ENCODE measurements at regions not wholly inside any gene's neighbourhood (a gene's known extent, or its start where the extent isn't known, plus 50 kb on each side); places are given as distances from the start of the nearest gene placed in this dataset.

DNA sequence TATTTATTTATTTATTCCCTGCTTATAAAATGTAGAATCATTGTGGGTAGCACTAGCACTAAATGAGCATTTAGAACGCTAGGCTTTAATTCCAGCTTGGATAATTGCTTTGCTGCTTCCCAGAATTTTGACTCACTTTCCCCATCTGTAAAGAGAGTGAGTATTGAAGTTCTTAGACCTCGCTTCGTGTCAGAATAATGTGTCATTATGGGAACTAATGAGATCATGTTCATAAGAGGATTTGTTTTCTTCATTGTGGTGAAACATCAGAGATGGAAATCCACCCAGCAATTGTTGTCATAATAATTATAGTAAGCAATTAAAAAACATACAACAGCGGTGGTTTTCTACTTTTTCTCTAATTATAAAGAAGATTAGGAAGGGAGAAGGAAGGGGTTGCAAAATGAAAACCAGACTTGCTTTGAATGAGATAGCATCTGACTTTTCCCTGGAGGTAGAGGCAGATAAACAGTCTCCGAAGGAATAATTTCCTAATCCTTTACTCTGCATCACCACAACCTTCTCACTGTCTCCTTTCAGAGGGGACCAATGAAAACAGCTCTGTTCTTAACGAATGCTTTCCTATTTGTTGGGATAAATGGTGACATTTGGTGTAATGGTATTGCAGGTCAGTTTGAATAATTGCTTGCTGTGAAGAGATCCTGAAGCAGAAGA lies 86.8 kb upstream of the ARHGAP5 start:
- no peaks in the 10 kb centered on the region for H3K27me3 ChIP-seq
- H3K4me1 ChIP-seq, result peaks cover 0 to 50% (median 38%) of the 10 kb centered on the region in 4 donors
- intact Hi-C loops (cut with DNase I), result loop anchor here (5.0 kb wide), 5 partner anchors 87 to 572 kb away; partner anchors contain the start of genes ARHGAP5 and NUBPL
- peak overlapping the region; percentile 4 to 73 (median 48) for H3K27ac ChIP-seq
- H3K4me3 ChIP-seq, result no peak overlapping the region
- WGBS, 2 donors, result 75 to 78% methylated on average over 6 of the region's 6 CpGs
- no peaks in the 10 kb centered on the region for H3K9me3 ChIP-seq
- TF ChIP-seq, protein P1, sequence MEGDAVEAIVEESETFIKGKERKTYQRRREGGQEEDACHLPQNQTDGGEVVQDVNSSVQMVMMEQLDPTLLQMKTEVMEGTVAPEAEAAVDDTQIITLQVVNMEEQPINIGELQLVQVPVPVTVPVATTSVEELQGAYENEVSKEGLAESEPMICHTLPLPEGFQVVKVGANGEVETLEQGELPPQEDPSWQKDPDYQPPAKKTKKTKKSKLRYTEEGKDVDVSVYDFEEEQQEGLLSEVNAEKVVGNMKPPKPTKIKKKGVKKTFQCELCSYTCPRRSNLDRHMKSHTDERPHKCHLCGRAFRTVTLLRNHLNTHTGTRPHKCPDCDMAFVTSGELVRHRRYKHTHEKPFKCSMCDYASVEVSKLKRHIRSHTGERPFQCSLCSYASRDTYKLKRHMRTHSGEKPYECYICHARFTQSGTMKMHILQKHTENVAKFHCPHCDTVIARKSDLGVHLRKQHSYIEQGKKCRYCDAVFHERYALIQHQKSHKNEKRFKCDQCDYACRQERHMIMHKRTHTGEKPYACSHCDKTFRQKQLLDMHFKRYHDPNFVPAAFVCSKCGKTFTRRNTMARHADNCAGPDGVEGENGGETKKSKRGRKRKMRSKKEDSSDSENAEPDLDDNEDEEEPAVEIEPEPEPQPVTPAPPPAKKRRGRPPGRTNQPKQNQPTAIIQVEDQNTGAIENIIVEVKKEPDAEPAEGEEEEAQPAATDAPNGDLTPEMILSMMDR (IDR thresholded peaks at IDR 0.05), result no peak
- no peak for TF ChIP-seq POLR2A (IDR thresholded peaks at IDR 0.05)
- TF ChIP-seq POLR2AphosphoS5 (IDR thresholded peaks at IDR 0.05), result no peak
- no peak for TF ChIP-seq EP300 (IDR thresholded peaks at IDR 0.05)
- no peaks in the 10 kb centered on the region for H3K36me3 ChIP-seq
- no peak for DNase-seq

DNA sequence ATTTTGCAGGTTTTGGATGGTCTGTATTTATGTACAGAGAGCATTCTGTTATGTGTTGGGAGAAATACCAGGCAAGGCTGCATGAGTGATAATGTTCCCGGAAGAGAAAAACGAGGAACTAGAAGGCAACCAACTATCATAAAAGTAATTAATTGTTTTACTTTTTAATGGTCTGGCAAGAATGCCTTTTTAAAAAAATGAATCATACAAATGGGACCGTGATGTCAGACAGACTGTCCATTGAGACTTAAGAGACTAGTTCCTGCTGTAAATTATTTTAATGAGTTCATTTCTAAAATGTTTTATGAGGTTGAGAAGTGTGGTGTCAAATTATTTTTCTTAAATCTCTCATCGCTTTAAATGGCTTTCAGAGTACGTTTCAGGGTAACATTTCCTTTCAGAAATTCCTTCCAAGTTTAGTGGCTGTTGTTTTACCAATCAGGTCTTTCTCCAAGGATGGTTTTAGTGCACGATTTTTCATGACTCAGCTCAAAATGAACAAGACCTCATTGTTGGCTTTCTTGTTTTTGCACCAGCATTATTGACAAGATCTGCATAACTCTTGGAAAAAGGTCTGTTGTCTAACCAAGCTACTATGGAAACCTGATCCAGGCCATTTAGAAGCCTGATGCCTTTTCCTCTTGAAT lies 86.1 kb upstream of the ARHGAP5 start:
- H3K36me3 ChIP-seq, result no peaks in the 10 kb centered on the region
- TF ChIP-seq POLR2AphosphoS5 (IDR thresholded peaks at IDR 0.05) (peak; percentile 62 to 94 (median 88)), POLR2A (IDR thresholded peaks at IDR 0.05) (no peak), EP300 (IDR thresholded peaks at IDR 0.05) (peak in 3 of 4 donors; percentile 68 to 89 (median 76))
- H3K27ac ChIP-seq, result peak overlapping the region; percentile 4 to 73 (median 48)
- H3K4me3 ChIP-seq, result no peak overlapping the region
- DNase-seq, result no peak
- H3K9me3 ChIP-seq, result no peaks in the 10 kb centered on the region
- 46 to 63% methylated on average over 6 of the region's 6 CpGs for WGBS, 2 donors
- H3K27me3 ChIP-seq, result no peaks in the 10 kb centered on the region
- intact Hi-C loops (cut with DNase I), result loop anchor here (5.0 kb wide), 5 partner anchors 86 to 571 kb away; partner anchors contain the start of genes ARHGAP5 and NUBPL
- peaks cover 0 to 50% (median 38%) of the 10 kb centered on the region in 4 donors for H3K4me1 ChIP-seq

DNA sequence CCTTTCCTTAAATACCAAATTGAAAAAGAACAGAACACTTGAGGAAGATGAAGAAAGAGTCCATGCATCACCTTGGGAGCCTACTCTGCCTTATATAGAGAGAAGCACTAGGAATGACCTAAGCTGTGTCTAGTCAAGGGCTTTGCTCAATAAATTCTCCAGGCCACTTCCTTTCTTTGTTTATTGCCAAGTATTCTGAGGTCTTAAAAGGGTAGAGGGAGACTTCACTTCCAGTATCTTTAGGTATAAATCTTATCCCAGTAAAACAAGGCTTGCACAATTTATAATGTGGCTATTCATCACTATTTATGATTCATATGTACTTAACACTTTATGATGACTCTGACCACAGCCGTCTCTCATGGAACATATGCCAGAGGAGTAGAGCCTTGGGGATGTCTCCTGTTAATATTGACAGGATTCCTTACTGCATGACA lies 85.1 kb upstream of the ARHGAP5 start:
- WGBS, 2 donors, result 38 to 70% methylated on average over 1 of the region's 1 CpG
- intact Hi-C loops (cut with DNase I), result loop anchor here (5.0 kb wide), 5 partner anchors 85 to 570 kb away; partner anchors contain the start of genes ARHGAP5 and NUBPL
- DNase-seq, result no peak
- peaks cover 0 to 50% (median 38%) of the 10 kb centered on the region in 4 donors for H3K4me1 ChIP-seq
- no peaks in the 10 kb centered on the region for H3K9me3 ChIP-seq
- H3K36me3 ChIP-seq, result no peaks in the 10 kb centered on the region
- peak overlapping the region; percentile 4 to 73 (median 48) for H3K27ac ChIP-seq
- H3K4me3 ChIP-seq, result no peak overlapping the region
- TF ChIP-seq POLR2A (IDR thresholded peaks at IDR 0.05) (no peak), POLR2AphosphoS5 (IDR thresholded peaks at IDR 0.05) (peak; percentile 85 to 95 (median 93)), EP300 (IDR thresholded peaks at IDR 0.05) (peak; percentile 52 to 93 (median 80))
- TF ChIP-seq, protein P1 (IDR thresholded peaks at IDR 0.05), result no peak
- no peaks in the 10 kb centered on the region for H3K27me3 ChIP-seq

DNA sequence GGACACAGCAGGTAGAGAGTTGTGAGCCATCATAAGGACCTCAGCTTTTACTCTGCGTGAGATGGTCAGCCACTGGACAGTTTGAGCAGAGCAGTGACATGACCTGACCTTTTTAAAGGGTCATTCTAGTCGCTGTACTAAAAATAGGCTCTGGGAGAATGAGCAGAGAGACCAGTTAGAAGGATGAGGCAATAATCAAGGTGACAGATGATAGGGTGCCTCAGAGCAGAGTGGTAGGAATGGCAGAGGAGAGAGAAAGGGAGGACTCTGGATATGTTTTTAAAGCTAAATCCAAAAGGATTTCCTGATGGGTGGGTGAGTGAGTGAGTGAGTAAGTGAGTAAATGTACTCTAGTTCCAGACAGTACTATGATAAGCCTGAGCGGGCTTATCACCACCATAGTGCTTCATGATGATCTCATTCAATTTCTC lies 83.6 kb upstream of the ARHGAP5 start:
- Histone ChIP-seq H3K27ac (peak overlapping the region in 2 of 4 donors; percentile 72 to 73), H3K9me3 (no peaks in the 10 kb centered on the region), H3K4me3 (no peak overlapping the region), H3K36me3 (no peaks in the 10 kb centered on the region), H3K27me3 (no peaks in the 10 kb centered on the region), H3K4me1 (peaks cover 0 to 43% (median 35%) of the 10 kb centered on the region in 4 donors)
- TF ChIP-seq POLR2AphosphoS5 (IDR thresholded peaks at IDR 0.05) (peak in 1 of 4 donors; percentile 14), POLR2A (IDR thresholded peaks at IDR 0.05) (no peak)
- intact Hi-C loops (cut with DNase I), result loop anchor here (5.0 kb wide), 5 partner anchors 84 to 569 kb away; partner anchors contain the start of genes ARHGAP5 and NUBPL
- no peak for DNase-seq
- 89 to 90% methylated on average over 3 of the region's 3 CpGs for WGBS, 2 donors

DNA sequence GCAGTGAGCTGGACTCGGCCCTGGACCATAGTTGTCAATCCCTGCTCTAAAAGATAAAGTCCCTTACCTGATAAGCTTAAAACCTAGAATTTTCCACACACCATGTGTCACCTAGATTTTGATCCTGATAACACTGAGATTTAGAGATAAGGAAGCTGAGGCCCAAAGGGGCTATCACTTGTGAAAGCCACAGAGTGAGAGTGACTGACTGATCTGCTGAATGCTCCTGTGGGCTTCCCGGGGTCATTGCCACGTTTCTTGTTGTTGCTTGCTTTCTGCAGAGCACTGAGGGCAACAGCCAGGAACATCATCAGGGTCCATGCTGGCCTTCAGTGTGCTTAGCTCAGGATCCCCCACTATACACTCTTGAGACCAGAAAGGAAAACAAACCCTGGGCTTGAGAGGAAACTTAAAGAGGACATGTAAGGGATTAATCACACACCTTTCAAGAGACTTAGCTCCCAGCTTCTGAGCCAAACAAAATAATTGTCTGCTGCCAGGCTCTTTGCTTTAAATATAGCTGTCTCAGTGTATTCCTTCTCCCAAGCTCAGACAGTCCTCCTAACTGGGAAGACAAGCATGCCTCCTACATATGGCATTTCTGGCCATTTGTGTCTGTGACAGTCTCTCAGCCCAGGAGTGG lies 82.6 kb upstream of the ARHGAP5 start:
- Histone ChIP-seq H3K27me3 (no peaks in the 10 kb centered on the region), H3K9me3 (no peaks in the 10 kb centered on the region), H3K27ac (peak overlapping the region in 2 of 4 donors; percentile 33 to 34), H3K4me3 (no peak overlapping the region), H3K36me3 (no peaks in the 10 kb centered on the region), H3K4me1 (peaks cover 0 to 43% (median 29%) of the 10 kb centered on the region in 4 donors)
- TF ChIP-seq EP300 (IDR thresholded peaks at IDR 0.05) (no peak), POLR2AphosphoS5 (IDR thresholded peaks at IDR 0.05) (no peak), POLR2A (IDR thresholded peaks at IDR 0.05) (no peak)
- TF ChIP-seq, protein P1 (IDR thresholded peaks at IDR 0.05), result no peak
- intact Hi-C loops (cut with DNase I), result loop anchor here (5.0 kb wide), 5 partner anchors 83 to 568 kb away; partner anchors contain the start of genes ARHGAP5 and NUBPL
- DNase-seq, result no peak
- WGBS, 2 donors, result 64 to 75% methylated on average over 3 of the region's 3 CpGs
